Calu3 (cell line): ENCODE measurements at regions not wholly inside any gene's neighbourhood (a gene's known extent, or its start where the extent isn't known, plus 50 kb on each side); places are given as distances from the start of the nearest gene placed in this dataset.

Experiments used
- BruUV-seq: library from RNA; stranded (reverse); fragments of 400-500 nt; replicated peaks from 2 replicates; lab custom pipeline; 2021; lab: Mats Ljungman, UMichigan
- CTCF ChIA-PET: fragments of 300-600 bp; sonication (Branson Sonifier 250); formaldehyde crosslinking; loops from one replicate; lab custom pipeline; 2022; ENCODE audit warnings: antibody characterized with exemption; lab: Charles Lee
- DNase-seq: peaks from one replicate; pipeline ENCODE4 v3.0.0; 2022
- H3K27ac Mint-ChIP-seq: one replicate; pipeline ENCODE4 v1.8.0; 2022; ENCODE audit warnings: mixed read lengths; ENCODE audit not compliant: unreplicated experiment
- H3K27me3 Mint-ChIP-seq: one replicate; pipeline ENCODE4 v1.8.0; 2022; ENCODE audit warnings: mixed read lengths; ENCODE audit not compliant: unreplicated experiment
- H3K36me3 Mint-ChIP-seq: one replicate; pipeline ENCODE4 v1.8.0; 2022; ENCODE audit warnings: mild to moderate bottlenecking, moderate library complexity, mixed read lengths; ENCODE audit not compliant: insufficient read depth, unreplicated experiment
- H3K4me1 Mint-ChIP-seq: one replicate; pipeline ENCODE4 v1.8.0; 2022; ENCODE audit warnings: mild to moderate bottlenecking, low read depth, mixed read lengths; ENCODE audit not compliant: unreplicated experiment
- H3K4me3 Mint-ChIP-seq: one replicate; pipeline ENCODE4 v1.8.0; 2022; ENCODE audit warnings: mild to moderate bottlenecking, low read depth, moderate library complexity, mixed read lengths; ENCODE audit not compliant: unreplicated experiment
- H3K9me3 Mint-ChIP-seq: one replicate; pipeline ENCODE4 v1.8.0; 2022; ENCODE audit warnings: low read depth, mixed read lengths; ENCODE audit not compliant: unreplicated experiment
- CTCF ChIP-seq: fragments of 200-600 bp; IDR thresholded peaks from one replicate; pipeline ENCODE4 v1.8.0; 2022; ENCODE audit warnings: antibody characterized with exemption; ENCODE audit not compliant: unreplicated experiment
- intact Hi-C: fragments of 100-400 bp; cut with micrococcal nuclease; formaldehyde crosslinking; loops from one replicate; pipeline ENCODE4 v1.10.0; 2022; ENCODE audit not compliant: unreplicated experiment

GRCh38 chr12:71046215-71046614 lies 111.6 kb downstream of the TSPAN8 start:
- Mint-ChIP-seq H3K27ac (peak overlapping the region; percentile 32), H3K9me3 (peaks cover 7% of the 10 kb centered on the region), H3K4me1 (peaks cover 44% of the 10 kb centered on the region), H3K27me3 (no peaks in the 10 kb centered on the region), H3K36me3 (no peaks in the 10 kb centered on the region), H3K4me3 (peak overlapping the region; percentile 9)
- intact Hi-C loops = loop anchor here (1.0 kb wide), 1 partner anchor 93 kb away; no protein-coding TSS in a partner anchor
- BruUV-seq = no TSS peak
- TF ChIP-seq CTCF = no peak
- CTCF ChIA-PET = no interaction called here
- peak; percentile 2 for DNase-seq

- Mint-ChIP-seq H3K4me3 (peak overlapping the region; percentile 9), H3K9me3 (peaks cover 7% of the 10 kb centered on the region), H3K27ac (peak overlapping the region; percentile 32), H3K4me1 (peaks cover 47% of the 10 kb centered on the region), H3K36me3 (no peaks in the 10 kb centered on the region), H3K27me3 (no peaks in the 10 kb centered on the region)
- TF ChIP-seq CTCF = no peak
- intact Hi-C loops = loop anchor here (1.0 kb wide), 1 partner anchor 94 kb away; no protein-coding TSS in a partner anchor
- peak; percentile 9 for DNase-seq
- TSS peak; percentile 89 for BruUV-seq
- CTCF ChIA-PET = no interaction called here
These were observed 112.0 kb downstream of the TSPAN8 start for GRCh38 chr12:71045781-71046180.

GRCh38 chr12:71041476-71041875 lies 116.3 kb downstream of the TSPAN8 start:
- intact Hi-C loops = no loop called here
- Mint-ChIP-seq H3K4me3 (no peak overlapping the region), H3K27ac (no peak overlapping the region), H3K4me1 (peaks cover 43% of the 10 kb centered on the region), H3K9me3 (peaks cover 2% of the 10 kb centered on the region), H3K36me3 (no peaks in the 10 kb centered on the region), H3K27me3 (no peaks in the 10 kb centered on the region)
- CTCF ChIA-PET = interaction anchor here (0.6 kb wide), 2 partner anchors 87 to 247 kb away, joined by 3 to 4 read pairs; no protein-coding TSS in a partner anchor
- no TSS peak for BruUV-seq
- DNase-seq = no peak
- no peak for TF ChIP-seq CTCF

- CTCF ChIA-PET = no interaction called here
These were observed 118.4 kb upstream of the PTPRR start for GRCh38 chr12:71038960-71039359.

More at GRCh38 chr12:71038960-71039359, 118.4 kb upstream of the PTPRR start:
- no peak for TF ChIP-seq CTCF
- no peak overlapping the region for H3K4me3 Mint-ChIP-seq
- no peak overlapping the region for H3K27ac Mint-ChIP-seq
- intact Hi-C loops = no loop called here
- DNase-seq = no peak
- no TSS peak for BruUV-seq
- H3K27me3 Mint-ChIP-seq = no peaks in the 10 kb centered on the region
- H3K36me3 Mint-ChIP-seq = no peaks in the 10 kb centered on the region
- H3K4me1 Mint-ChIP-seq = peaks cover 20% of the 10 kb centered on the region
- peaks cover 2% of the 10 kb centered on the region for H3K9me3 Mint-ChIP-seq
